22Rv1 (cell line): ENCODE measurements at regions not wholly inside any gene's neighbourhood (a gene's known extent, or its start where the extent isn't known, plus 50 kb on each side); places are given as distances from the start of the nearest gene placed in this dataset.

Experiments used
- H3K27ac ChIP-seq: fragments of 450-650 bp; 2 replicates; pipeline ENCODE4 v1.5.1; 2017
- ZFX ChIP-seq: fragments of 450-650 bp; IDR thresholded peaks from 2 replicates; pipeline ENCODE4 v1.6.1; 2017; ENCODE audit warnings: antibody characterized with exemption, borderline replicate concordance
- TF ChIP-seq, protein P1 (sequence below): fragments of 450-650 bp; IDR thresholded peaks from 2 replicates; pipeline ENCODE4 v1.5.1; 2017; ENCODE audit warnings: mild to moderate bottlenecking

DNA sequence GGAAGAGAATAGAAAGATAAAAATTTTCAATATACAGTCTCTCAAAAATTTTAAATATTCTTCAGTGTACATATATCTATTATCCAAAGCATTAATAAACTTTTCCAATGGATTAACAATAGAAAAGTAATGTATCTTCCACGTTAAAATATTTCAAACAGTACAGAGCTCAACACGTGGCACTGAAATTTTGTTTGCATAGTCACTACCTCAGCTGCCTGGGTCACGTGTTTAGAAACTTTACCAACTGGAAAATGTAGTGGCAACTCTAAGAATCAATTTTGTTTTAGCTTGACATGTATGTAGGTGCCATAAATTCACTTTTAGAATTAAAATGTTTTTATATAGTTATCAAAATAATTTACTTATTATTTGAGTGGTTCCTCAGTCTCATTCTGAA lies 85.3 kb downstream of the CNTN3 start:
- H3K27ac ChIP-seq, result no peak overlapping the region
- TF ChIP-seq, protein P1, sequence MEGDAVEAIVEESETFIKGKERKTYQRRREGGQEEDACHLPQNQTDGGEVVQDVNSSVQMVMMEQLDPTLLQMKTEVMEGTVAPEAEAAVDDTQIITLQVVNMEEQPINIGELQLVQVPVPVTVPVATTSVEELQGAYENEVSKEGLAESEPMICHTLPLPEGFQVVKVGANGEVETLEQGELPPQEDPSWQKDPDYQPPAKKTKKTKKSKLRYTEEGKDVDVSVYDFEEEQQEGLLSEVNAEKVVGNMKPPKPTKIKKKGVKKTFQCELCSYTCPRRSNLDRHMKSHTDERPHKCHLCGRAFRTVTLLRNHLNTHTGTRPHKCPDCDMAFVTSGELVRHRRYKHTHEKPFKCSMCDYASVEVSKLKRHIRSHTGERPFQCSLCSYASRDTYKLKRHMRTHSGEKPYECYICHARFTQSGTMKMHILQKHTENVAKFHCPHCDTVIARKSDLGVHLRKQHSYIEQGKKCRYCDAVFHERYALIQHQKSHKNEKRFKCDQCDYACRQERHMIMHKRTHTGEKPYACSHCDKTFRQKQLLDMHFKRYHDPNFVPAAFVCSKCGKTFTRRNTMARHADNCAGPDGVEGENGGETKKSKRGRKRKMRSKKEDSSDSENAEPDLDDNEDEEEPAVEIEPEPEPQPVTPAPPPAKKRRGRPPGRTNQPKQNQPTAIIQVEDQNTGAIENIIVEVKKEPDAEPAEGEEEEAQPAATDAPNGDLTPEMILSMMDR, result no peak
- TF ChIP-seq ZFX, result no peak

DNA sequence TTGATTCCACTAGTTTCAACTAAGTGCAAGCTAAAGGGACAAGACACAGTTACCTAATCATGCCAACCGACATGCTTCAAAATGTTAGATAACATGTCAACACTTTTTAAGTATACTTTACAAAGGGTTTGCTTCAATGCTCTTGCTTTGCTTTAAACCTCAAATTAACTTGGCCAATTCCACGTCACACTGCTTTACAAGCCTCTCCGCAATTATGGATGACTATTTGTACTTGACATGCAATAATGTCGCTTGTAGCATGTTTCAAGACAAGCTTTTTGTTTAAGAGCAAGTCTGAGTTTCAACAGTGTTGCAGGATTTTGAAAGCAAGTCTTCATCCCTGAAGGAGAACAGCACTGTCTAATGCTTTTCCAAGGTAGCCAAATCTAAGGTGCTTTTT lies 86.9 kb downstream of the CNTN3 start:
- TF ChIP-seq, protein P1, result no peak
- no peak for TF ChIP-seq ZFX
- no peak overlapping the region for H3K27ac ChIP-seq

DNA sequence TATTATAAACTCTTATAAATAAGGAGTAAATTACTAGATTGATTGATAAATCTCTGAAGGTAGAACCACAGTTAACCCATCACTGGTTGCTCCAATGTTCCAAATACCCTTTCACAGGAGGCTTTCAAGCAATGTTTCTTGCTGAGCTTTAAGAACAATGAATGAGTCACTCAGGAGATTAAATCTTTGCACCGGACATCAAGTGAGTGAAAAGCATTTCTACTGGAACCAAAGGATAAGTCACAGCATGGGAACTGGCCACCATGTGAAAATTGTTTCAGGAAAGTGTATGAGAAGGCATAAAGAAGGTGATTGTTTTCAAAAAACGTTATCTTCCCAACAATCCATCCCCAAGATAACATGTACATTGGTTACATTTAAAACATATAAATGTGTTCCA lies 90.6 kb downstream of the CNTN3 start:
- TF ChIP-seq ZFX, result no peak
- TF ChIP-seq, protein P1, result no peak
- no peak overlapping the region for H3K27ac ChIP-seq

DNA sequence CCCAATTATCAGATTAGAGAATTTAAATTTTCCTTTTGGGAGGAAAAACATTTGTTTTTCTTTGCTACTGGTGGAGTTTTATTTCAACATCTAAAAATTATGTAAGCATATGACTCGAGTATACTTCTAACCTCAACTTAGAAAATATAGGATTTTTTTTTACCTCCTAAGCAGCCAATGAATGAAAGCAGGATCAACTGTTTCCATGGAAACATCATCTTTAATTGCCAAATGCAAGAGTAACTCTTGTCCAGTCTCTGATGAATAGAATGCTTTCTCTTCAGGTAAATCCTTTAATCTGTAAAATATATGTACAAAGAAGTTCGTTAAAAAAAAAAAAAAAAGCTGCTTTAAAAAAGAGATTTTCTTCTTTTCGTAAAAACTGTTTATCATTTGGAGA lies 93.6 kb downstream of the CNTN3 start:
- no peak for TF ChIP-seq ZFX
- TF ChIP-seq, protein P1, result no peak
- H3K27ac ChIP-seq, result no peak overlapping the region

DNA sequence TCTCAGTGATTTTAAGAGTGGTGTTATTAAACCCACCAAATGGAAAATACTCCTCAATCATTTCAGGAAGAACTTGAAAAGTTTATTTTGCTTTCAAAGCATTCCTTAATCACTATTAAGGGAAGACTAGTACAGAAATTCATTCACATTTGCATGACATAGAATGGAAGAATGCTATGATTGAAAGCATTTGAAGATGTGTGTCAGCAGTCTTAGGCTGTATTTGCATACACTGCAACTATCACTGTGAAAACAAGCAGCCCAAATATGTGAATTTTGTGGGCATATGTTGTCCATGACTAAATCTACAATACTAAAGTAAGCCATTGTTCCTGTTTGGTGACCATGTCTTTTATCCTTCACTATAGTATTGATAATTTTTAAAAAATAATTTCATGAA lies 95.8 kb downstream of the CNTN3 start:
- TF ChIP-seq ZFX, result no peak
- TF ChIP-seq, protein P1, result no peak
- no peak overlapping the region for H3K27ac ChIP-seq

DNA sequence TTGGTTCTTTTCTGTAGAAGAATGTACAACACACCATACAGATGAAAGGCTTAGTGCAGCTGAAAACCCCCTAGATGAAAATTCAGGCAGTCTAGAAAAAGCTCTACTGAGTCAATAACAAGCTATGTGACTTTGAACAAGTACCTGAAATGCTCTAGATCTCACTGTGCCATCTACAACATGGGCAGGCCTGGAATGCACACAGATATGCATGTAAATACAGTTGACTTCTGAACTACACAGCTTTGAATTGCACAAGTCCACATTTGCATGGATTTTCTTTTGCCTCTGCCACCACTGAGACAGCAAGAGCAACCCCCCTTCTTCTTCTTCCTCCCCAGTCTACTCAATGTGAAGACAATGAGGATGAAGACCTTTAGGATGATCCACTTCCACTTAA lies 98.4 kb downstream of the CNTN3 start:
- no peak for TF ChIP-seq ZFX
- TF ChIP-seq, protein P1, result no peak
- H3K27ac ChIP-seq, result no peak overlapping the region

DNA sequence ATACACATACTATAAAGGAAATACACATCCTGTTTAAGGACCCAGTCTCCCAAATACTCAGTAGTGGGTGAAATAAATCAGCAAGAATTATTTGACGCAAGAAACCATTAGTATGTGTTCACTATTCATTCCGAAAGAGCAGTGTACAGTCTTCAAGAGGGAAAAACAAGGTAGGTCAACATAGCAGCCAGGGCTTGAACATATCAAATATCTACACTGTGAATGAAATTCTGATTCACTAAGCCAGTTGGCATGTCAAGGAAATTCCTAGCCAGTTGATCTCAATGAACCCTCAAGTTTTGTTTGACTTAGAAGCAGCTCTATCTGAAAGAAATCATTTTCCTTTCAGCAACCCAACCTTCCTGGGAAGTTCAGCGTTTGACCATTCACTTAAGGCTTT lies 99.0 kb downstream of the CNTN3 start:
- no peak overlapping the region for H3K27ac ChIP-seq
- no peak for TF ChIP-seq ZFX
- TF ChIP-seq, protein P1, result no peak
